GM18505 (cell line): ENCODE measurements at regions not wholly inside any gene's neighbourhood (a gene's known extent, or its start where the extent isn't known, plus 50 kb on each side); places are given as distances from the start of the nearest gene placed in this dataset.

Source experiments
- ATAC-seq: cut with Tn5 transposase; IDR thresholded peaks from one replicate; pipeline ENCODE4 v1.9.1; 2021; ENCODE audit not compliant: unreplicated experiment
- POLR2A ChIP-seq: IDR thresholded peaks from 4 replicates; pipeline ENCODE4 v1.6.1; 2011; ENCODE audit warnings: borderline replicate concordance; ENCODE audit not compliant: insufficient read depth, insufficient read length; ENCODE audit errors: extremely low read depth

DNA sequence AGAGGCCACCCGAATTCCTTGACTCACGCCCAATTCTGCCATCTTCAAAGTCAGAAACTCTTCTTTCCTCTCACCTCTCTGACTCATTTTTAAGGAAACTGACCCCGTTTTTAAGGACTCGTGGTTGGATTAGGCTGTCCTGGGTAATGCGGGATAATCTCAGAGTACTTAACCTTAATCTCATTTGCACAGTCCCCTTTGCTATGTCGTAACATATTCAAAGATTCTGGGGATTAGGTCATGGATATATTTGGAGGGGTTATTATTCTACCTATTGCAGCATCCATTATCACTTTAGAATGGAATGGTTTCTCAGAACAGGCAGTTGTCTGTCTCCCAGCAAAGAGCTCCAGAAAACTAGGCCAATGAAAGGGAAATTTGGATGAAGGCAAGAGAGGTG is 80.8 kb upstream of the IL12B start:
- no peak for ATAC-seq
- no peak for TF ChIP-seq POLR2A

DNA sequence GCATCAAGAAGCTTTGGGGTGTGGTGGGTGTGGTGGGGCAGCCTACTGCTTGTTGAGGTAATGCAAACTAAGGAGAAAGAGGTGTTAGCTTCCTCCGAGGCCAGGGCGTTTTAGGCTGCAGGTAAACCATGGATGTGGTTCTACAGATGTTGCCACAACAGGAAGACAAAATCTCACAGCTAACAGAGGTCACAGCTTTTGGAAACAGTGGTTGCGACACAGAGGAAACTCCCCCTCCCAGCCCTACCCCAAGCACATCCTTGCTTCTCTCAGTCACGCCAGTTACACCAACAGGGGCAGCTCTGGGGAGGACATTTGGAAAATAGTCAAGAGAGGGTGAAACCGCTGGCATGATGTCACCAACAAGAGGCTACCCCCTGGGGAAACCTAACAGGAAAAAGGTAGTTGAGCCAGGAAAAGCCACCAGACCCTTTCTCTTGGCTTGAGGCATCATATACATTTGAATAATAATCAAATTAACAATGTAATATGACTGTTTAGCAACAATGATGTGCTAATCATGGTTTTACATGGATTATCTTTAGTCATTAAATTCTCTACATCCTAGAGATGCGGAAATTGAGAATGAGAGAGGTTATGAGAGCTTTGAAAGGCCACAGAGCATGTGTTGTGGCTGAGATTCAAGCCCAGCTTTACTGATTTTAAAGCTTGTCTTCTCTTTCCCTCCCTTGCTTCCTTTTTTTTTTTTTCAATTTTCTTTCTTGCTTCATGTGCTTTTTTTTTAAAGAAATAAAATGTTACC is 82.2 kb upstream of the IL12B start:
- no peak for TF ChIP-seq POLR2A
- peak; percentile 67 for ATAC-seq

DNA sequence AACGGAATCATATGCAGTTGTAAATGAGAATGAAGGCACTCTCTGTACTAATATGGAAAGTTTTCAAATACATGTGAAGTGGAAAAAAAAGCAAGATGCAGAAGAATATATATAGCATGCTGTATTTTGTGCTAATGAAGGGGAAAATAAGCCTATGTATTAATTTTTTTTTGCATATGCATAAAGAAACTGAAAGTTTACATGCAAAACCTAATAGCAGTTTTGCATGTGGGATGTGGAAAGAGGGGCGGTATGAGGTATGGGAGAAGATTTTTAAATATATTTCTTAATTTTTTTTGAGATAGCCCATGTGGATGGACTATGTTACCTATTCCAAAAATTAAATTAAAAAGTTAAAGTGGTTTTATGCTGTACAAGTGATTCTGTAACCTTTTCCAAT is 83.7 kb upstream of the IL12B start:
- no peak for TF ChIP-seq POLR2A
- ATAC-seq, result no peak

DNA sequence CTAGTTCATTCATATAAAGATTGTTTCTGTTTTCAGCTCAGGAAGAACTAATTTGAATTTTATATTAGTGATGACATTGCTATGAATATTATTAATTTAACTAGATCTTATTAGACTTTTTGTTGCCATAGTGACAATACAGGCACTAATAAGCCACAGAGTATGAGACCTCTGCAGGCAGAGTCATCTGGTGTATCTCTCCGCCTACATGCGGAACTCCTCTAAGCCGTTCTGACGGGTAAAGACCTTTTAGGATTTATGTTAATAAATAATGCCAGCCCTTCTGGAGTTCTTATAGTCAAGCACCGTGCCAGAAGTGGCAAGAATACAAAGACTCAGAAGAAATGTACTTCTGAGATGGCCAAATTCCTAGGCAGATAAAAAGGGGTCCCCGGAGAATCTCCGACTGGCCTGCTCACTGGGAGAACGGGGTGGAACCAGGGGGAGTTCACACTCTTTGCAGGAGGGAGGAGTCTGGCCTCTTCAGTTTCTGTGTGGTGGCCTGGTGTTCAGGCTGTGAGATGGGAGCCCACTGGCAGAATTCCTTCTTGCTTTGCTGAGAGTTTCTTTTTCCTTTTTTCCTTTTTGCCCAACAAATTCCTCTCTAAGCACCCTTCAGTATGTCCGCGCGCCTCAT is 85.1 kb upstream of the IL12B start:
- TF ChIP-seq POLR2A, result no peak
- no peak for ATAC-seq

DNA sequence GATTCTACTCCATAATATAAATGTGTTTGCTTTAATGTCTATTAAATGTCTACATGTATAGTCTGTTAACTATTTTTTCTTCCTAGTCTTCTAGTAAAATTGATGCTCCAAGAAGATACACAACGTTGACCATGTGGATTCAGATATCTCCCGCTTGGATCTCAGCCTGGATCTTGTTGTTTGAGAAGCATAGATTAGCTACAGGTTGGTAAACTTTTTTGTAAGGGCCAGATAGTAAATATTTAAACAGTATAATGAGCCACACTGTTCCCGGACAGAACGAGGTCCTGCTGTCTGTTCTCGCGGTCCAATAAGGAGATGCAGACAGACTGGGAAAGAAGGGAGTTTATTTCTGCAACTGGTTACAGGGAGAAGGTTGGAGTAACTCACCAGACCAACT is 86.2 kb upstream of the IL12B start:
- no peak for TF ChIP-seq POLR2A
- ATAC-seq, result no peak

DNA sequence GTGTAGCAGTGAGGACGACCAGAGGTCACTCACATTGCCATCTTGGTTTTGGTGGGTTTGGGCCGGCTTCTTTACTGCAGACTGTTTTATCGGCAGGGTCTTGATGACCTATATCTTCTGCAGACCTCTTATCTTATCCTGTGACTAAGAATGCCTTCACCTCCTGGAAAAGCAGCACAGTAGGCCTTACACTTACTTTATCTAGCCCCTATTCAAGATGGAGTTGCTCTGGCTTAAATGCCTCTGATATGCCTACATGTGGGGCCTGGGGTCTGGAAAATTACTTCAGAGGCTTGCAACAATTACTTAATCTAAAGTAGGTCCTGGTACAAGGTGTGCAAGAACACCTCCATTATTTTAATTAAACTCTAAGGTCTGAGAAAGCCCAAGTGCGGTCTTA is 86.9 kb upstream of the IL12B start:
- ATAC-seq, result no peak
- TF ChIP-seq POLR2A, result no peak

DNA sequence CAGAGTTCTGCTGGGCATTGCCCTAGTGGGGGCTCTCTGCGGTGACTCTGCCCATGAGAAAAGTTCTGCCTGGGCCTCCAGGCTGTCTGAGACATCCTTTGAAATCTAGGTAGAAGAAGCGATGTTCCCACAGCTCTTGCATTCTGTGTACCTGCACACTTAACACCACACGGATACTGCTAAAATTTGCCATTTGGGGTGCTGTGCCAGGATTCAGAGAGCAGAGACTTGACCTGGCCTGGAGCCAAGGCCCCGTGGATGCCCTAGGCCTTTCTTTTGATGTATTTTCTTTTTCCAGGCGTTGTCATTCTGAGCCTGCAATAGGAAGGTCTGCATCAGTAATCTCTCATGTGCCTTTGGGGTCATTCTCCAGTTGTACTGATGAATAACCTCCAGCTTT is 89.3 kb upstream of the IL12B start:
- no peak for TF ChIP-seq POLR2A
- ATAC-seq, result no peak

DNA sequence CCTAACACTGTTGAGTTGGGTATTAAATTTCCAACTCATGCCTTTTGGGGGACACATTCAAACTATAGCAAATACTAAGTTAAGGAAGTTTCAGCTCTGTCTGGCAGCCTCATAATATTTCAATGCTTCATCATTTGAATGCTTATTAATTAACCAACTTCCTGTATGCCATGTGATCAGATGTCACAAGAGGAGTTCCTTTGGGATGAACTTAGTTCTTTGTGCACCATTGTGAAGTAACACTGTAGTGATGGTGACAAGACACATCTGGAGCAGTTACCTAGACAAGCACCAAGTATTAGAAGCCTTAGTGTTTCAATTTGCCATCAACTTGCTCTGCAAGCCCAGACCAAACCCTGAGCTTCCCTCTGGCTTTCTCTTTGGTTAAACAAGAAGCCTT is 90.7 kb upstream of the IL12B start:
- ATAC-seq, result no peak

DNA sequence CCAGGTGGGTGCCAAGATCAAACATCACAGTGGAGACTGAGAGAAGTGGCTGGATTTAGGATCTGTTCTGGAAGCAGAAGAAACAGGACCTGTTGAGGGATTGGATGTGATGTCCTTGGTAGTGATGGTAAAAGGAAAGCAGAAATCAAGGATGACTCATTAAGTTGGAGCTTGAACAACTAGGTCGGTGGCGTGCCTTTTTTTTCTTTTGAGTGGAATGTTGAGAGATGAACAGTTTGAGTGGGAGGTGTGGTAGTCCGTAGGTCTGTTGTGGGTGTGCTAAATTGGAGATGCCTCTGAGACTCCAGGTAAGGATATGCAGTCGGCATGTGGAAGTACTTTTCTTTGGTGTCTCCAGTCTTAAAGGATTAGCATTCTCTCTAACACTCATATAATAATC is 92.1 kb upstream of the IL12B start:
- ATAC-seq, result no peak
- no peak for TF ChIP-seq POLR2A

More for the DNA sequence above, 90.7 kb upstream of the IL12B start:
- no peak for TF ChIP-seq POLR2A

DNA sequence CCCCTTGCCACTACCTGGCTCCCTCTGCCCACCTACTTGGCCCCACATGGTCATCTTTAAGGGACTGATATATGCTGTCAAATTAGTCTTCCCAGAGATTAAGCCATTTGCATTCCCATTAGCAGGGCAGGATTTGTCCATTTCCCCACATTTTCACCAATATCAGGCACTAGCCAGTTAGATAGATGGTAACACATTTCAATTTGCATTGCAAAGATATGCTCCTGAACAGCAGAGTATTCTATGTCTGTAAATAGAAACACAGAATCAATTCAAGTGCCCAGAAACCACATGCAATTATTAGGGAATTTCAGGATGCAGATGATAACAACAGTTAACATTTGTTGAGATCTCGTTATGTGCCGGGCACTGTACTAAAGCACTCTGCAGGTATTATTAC is 92.6 kb upstream of the IL12B start:
- no peak for TF ChIP-seq POLR2A
- ATAC-seq, result no peak

DNA sequence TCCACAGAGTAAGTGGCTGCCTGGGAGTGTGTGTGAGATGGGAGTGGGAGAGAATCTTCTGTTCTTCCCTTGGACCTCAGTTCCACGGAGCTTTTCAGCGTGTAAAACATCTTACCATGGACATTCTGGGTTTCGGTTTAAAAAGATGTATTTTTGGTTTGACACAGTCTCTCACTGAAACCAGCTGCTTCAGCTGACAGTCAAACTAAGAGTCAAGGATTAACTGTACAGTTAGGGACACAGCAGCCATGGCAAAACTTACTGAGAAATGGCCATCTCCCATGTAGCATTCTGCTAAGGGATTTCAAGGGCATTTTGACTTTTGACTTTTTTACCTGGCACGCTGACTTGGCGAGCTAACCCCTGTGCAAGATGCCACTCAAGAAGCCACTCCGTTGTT is 93.8 kb upstream of the IL12B start:
- no peak for ATAC-seq
- no peak for TF ChIP-seq POLR2A

DNA sequence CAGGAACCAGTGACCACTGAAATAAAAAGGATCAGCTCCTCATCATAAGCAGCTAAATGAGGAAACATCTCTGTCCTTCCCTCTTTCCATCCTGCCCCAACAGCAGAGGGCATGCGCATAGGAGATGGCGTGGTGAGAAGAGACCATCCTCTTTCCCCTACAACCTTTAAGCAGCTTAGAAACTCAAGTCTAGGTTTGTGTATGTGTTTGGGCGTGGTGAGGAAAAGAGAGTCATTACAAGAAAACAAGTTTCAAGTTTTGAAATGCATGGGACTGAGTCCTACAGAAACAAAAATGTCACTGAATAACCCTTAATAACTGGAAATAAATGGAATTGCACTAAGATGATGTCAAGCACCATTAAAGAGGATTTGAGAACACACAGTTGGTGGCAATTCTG is 96.4 kb upstream of the IL12B start:
- no peak for TF ChIP-seq POLR2A
- ATAC-seq, result no peak

DNA sequence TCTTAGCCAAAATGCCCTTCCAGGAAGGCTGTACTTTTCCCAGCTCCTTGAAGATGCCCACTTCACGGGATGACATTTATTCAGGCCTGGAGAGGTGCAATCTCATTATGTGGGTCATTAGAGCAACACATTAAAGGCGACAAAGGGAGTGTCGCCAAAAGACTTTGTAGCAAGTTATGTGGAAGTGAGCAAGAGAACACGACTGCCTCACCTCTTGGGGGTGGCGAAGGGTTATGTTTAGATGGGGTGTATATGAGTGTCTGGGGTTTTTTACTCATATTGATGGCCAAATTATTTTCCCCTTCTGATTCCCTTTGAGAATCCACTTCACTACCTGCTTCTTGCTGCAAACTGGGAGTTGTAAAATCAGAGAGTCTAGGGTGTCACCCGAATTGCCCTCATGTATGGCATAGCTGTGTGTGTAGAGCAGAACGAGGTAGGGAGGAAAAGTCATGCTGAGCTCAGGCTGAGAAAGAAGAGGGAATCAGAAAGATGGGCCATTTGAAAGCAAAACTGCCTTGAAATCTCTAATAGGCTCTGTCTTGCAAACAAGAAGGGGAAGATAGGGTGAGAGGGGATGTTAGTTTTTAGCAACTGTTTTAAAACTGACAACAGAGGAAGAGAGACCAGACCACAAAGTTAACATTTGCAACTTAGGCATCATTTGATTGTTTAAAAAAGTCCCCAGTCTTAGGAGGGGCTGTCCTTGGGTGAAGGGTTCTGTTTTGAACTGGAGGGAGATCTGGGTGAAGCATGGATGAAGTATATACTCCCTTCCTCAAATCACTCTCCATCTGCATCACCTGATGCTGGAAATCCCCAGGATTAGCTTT is 97.1 kb upstream of the IL12B start:
- ATAC-seq, result peak; percentile 73
- TF ChIP-seq POLR2A, result no peak
